ENCODE measurements at regions not wholly inside any gene's neighbourhood (a gene's known extent, or its start where the extent isn't known, plus 50 kb on each side); places are given as distances from the start of the nearest gene placed in this dataset.

- Histone ChIP-seq H2BK20ac (ENCODE audit: low read depth, low read length, poor library complexity, severe bottlenecking) (no peak overlapping the region), H2AFZ (ENCODE audit: low read length) (no peak overlapping the region), H3T11ph (ENCODE audit: low read length) (no peak overlapping the region), H3K14ac (ENCODE audit: insufficient read depth, low read length) (no peak overlapping the region), H3K9ac (ENCODE audit: extremely low read depth, insufficient read length, low read length) (no peak overlapping the region), H3K27ac (ENCODE audit: insufficient read length, low read depth, low read length) (no peak overlapping the region), H3K4me1 (ENCODE audit: insufficient read depth, low read length) (no peaks in the 10 kb centered on the region), H3K79me1 (ENCODE audit: insufficient read depth, low read depth, low read length, poor library complexity, severe bottlenecking) (no peaks in the 10 kb centered on the region), H2BK15ac (ENCODE audit: low read depth, low read length) (no peak overlapping the region), H2BK12ac (ENCODE audit: insufficient read length, low read depth, low read length) (no peak overlapping the region), H3K9me3 (ENCODE audit: control insufficient read depth, low read depth, low read length) (no peaks in the 10 kb centered on the region), H4K5ac (ENCODE audit: insufficient read length, low read depth, low read length) (no peak overlapping the region), H3K27me3 (ENCODE audit: insufficient read depth, low read length) (no peaks in the 10 kb centered on the region), H3K23me2 (ENCODE audit: insufficient read length, low read depth, low read length, poor library complexity, severe bottlenecking) (no peaks in the 10 kb centered on the region), H3K79me2 (ENCODE audit: insufficient read depth, low read length) (no peaks in the 10 kb centered on the region), H3K18ac (ENCODE audit: insufficient read length, low read depth, low read length) (no peak overlapping the region), H3K56ac (ENCODE audit: insufficient read length, low read depth, low read length) (no peak overlapping the region), H3K4ac (ENCODE audit: low read depth, low read length) (no peak overlapping the region), H2BK120ac (ENCODE audit: low read depth, low read length, poor library complexity, severe bottlenecking) (no peak overlapping the region), H4K20me1 (ENCODE audit: control insufficient read depth, insufficient read depth, insufficient read length) (no peaks in the 10 kb centered on the region), H2BK5ac (ENCODE audit: insufficient read length, low read length) (no peak overlapping the region), H3K4me2 (ENCODE audit: insufficient read depth, insufficient read length, low read length) (no peak overlapping the region), H2AK5ac (ENCODE audit: insufficient read length, low read length) (no peak overlapping the region), H3K23ac (ENCODE audit: insufficient read length, low read depth, low read length) (no peak overlapping the region), H4K91ac (ENCODE audit: insufficient read length, low read depth, low read length) (no peak overlapping the region), H4K8ac (replicated peaks; ENCODE audit: insufficient read length, low read depth, low read length) (no peak overlapping the region)
- Mint-ChIP-seq H3K27ac (no peak overlapping the region), H3K4me1 (peaks cover 12 to 20% of the 10 kb centered on the region in 2 experiments), H3K36me3 (ENCODE audit: insufficient read depth in 1 of 3, low read depth in 3 of 3) (no peaks in the 10 kb centered on the region), H3K4me3 (no peak overlapping the region), H3K9me3 (no peaks in the 10 kb centered on the region; a peak in 2 of 5 replicates), H3K27me3 (ENCODE audit: low read depth) (peaks cover 17% of the 10 kb centered on the region)
- DNase-seq: no peak
- no CpG with 5 or more reads among the region's 6 CpGs for WGBS (ENCODE audit: extremely low coverage, insufficient read length, low lambda C conversion rate)
- TF ChIP-seq CTCF (conservative IDR thresholded peaks at IDR 0.05): no peak
Observed at GRCh38 chr11:134517115-134517514, 105.1 kb upstream of the B3GAT1 start.
